Breast epithelium (tissue), 3 donors: ENCODE measurements at regions not wholly inside any gene's neighbourhood (a gene's known extent, or its start where the extent isn't known, plus 50 kb on each side); places are given as distances from the start of the nearest gene placed in this dataset.

ENCODE experiments used
- POLR2A ChIP-seq: fragments of 450-650 bp; IDR thresholded peaks from one replicate; pipeline ENCODE4 v1.6.1; 2016; ENCODE audit warnings: antibody characterized with exemption, mild to moderate bottlenecking, moderate library complexity
- POLR2AphosphoS5 ChIP-seq, 3 donors: sonication (generic); formaldehyde crosslinking; IDR thresholded peaks; one replicate each; pipeline ENCODE4 v1.6.1; 2017; ENCODE audit warnings: antibody characterized with exemption in 3 of 3
- TF ChIP-seq, protein P1 (sequence below), 3 donors: fragments of 450-650 bp; IDR thresholded peaks; one replicate each; pipeline ENCODE4 v1.5.1; 2016 to 2017; ENCODE audit warnings: antibody characterized with exemption in 3 of 3, mild to moderate bottlenecking in 3 of 3, moderate library complexity in 3 of 3

DNA sequence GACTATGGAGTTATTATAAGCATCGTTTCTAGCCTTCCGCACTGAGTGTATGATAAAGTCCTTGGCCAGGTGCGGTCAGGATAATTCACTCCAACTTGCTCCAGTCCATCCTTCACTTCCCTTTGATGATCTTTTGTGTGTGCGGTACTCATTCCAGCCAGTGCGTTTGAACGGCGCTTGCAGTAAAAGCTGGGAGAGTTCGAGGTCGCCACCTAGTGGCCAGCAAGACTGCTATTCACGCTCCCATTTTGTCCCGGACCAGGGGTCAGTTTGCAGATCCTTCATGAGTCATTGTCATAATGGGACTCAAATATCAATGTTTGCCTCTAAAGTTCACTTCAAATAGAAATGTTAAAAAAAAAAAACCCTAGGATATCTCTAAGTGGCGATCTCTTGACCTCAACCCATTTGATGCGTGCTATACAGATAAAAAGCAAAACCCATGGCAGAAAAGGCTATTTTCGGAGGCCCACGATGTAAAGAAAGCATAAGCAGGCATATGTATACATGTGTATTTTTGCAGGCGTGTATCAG, 417.1 kb downstream of the TMEM114 start:
- TF ChIP-seq, protein P1, sequence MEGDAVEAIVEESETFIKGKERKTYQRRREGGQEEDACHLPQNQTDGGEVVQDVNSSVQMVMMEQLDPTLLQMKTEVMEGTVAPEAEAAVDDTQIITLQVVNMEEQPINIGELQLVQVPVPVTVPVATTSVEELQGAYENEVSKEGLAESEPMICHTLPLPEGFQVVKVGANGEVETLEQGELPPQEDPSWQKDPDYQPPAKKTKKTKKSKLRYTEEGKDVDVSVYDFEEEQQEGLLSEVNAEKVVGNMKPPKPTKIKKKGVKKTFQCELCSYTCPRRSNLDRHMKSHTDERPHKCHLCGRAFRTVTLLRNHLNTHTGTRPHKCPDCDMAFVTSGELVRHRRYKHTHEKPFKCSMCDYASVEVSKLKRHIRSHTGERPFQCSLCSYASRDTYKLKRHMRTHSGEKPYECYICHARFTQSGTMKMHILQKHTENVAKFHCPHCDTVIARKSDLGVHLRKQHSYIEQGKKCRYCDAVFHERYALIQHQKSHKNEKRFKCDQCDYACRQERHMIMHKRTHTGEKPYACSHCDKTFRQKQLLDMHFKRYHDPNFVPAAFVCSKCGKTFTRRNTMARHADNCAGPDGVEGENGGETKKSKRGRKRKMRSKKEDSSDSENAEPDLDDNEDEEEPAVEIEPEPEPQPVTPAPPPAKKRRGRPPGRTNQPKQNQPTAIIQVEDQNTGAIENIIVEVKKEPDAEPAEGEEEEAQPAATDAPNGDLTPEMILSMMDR (IDR thresholded peaks at IDR 0.05) = peak; percentile 37 to 80 (median 70)
- no peak for TF ChIP-seq POLR2A
- TF ChIP-seq POLR2AphosphoS5 (IDR thresholded peaks at IDR 0.05) = no peak
